ENCODE measurements at regions not wholly inside any gene's neighbourhood (a gene's known extent, or its start where the extent isn't known, plus 50 kb on each side); places are given as distances from the start of the nearest gene placed in this dataset.

GRCh38 chr3:40855871-40856270 is 331.1 kb downstream of the ZNF621 start:
- WGBS, 2 experiments (ENCODE audit: low coverage in 1 of 2, low lambda C conversion rate in 2 of 2, missing lambda C conversion rate in 2 of 2) = 35 to 42% methylated on average over 1 of the region's 1 CpG

GRCh38 chr3:40858364-40859115 is 333.8 kb downstream of the ZNF621 start:
- H3K4me3 ChIP-seq = no peak overlapping the region
- DNase-seq = no peak
- no peaks in the 10 kb centered on the region for H3K36me3 ChIP-seq (ENCODE audit: low read depth)
- no peak overlapping the region for H3K9ac ChIP-seq
- H3K27ac ChIP-seq = no peak overlapping the region
- H3K4me1 ChIP-seq (ENCODE audit: insufficient read depth) = no peaks in the 10 kb centered on the region
- no peak overlapping the region for H3K4me2 ChIP-seq (ENCODE audit: unreplicated experiment)
- no peaks in the 10 kb centered on the region for H3K27me3 ChIP-seq (replicated peaks; ENCODE audit: insufficient read depth)
- in situ Hi-C loops (cut with MboI) = no loop called here
- TF ChIP-seq EZH2phosphoT487 (IDR thresholded peaks at IDR 0.05; ENCODE audit: insufficient read depth, low read depth) = no peak
- no peak for TF ChIP-seq EZH2 (IDR thresholded peaks at IDR 0.05; ENCODE audit: insufficient read depth, poor library complexity, severe bottlenecking)
- no peaks in the 10 kb centered on the region for H3F3A ChIP-seq (ENCODE audit: insufficient read depth)
- no peak overlapping the region for H2AFZ ChIP-seq
- WGBS, 2 experiments (ENCODE audit: low coverage in 1 of 2, low lambda C conversion rate in 2 of 2, missing lambda C conversion rate in 2 of 2) = 55 to 58% methylated on average over 7 of the region's 7 CpGs
- H3K79me2 ChIP-seq (ENCODE audit: insufficient read depth) = no peaks in the 10 kb centered on the region
- H4K20me1 ChIP-seq (ENCODE audit: insufficient read depth) = no peaks in the 10 kb centered on the region
- no peaks in the 10 kb centered on the region for H3K9me3 ChIP-seq (ENCODE audit: low read depth)
- H3K9me2 ChIP-seq (ENCODE audit: insufficient read depth) = no peaks in the 10 kb centered on the region

More at GRCh38 chr3:40855871-40856270, 331.1 kb downstream of the ZNF621 start:
- in situ Hi-C loops (cut with MboI) = no loop called here
- Histone ChIP-seq H3K9ac (no peak overlapping the region), H3K4me3 (no peak overlapping the region), H3K4me1 (ENCODE audit: insufficient read depth) (no peaks in the 10 kb centered on the region), H3K9me2 (ENCODE audit: insufficient read depth) (no peaks in the 10 kb centered on the region), H3K27ac (no peak overlapping the region), H3K4me2 (ENCODE audit: unreplicated experiment) (no peak overlapping the region), H3K36me3 (ENCODE audit: low read depth) (no peaks in the 10 kb centered on the region), H3K79me2 (ENCODE audit: insufficient read depth) (no peaks in the 10 kb centered on the region), H3K9me3 (ENCODE audit: low read depth) (no peaks in the 10 kb centered on the region), H2AFZ (no peak overlapping the region), H4K20me1 (ENCODE audit: insufficient read depth) (no peaks in the 10 kb centered on the region), H3K27me3 (replicated peaks; ENCODE audit: insufficient read depth) (no peaks in the 10 kb centered on the region), H3F3A (ENCODE audit: insufficient read depth) (no peaks in the 10 kb centered on the region)
- no peak for DNase-seq
- TF ChIP-seq EZH2 (IDR thresholded peaks at IDR 0.05; ENCODE audit: insufficient read depth, poor library complexity, severe bottlenecking) (no peak), EZH2phosphoT487 (IDR thresholded peaks at IDR 0.05; ENCODE audit: insufficient read depth, low read depth) (no peak)

GRCh38 chr3:40862946-40863345 is 336.4 kb upstream of the CTNNB1 start:
- 47 to 54% methylated on average over 2 of the region's 2 CpGs for WGBS, 2 experiments (ENCODE audit: low coverage in 1 of 2, low lambda C conversion rate in 2 of 2, missing lambda C conversion rate in 2 of 2)
- Histone ChIP-seq H3K9me2 (ENCODE audit: insufficient read depth) (no peaks in the 10 kb centered on the region), H3K27me3 (replicated peaks; ENCODE audit: insufficient read depth) (no peaks in the 10 kb centered on the region), H3K27ac (no peak overlapping the region), H3K4me1 (ENCODE audit: insufficient read depth) (no peaks in the 10 kb centered on the region), H4K20me1 (ENCODE audit: insufficient read depth) (no peaks in the 10 kb centered on the region), H3K79me2 (ENCODE audit: insufficient read depth) (no peaks in the 10 kb centered on the region), H3K9ac (no peak overlapping the region), H3K36me3 (ENCODE audit: low read depth) (no peaks in the 10 kb centered on the region), H3K9me3 (ENCODE audit: low read depth) (no peaks in the 10 kb centered on the region), H3F3A (ENCODE audit: insufficient read depth) (no peaks in the 10 kb centered on the region), H3K4me3 (no peak overlapping the region), H3K4me2 (ENCODE audit: unreplicated experiment) (no peak overlapping the region), H2AFZ (no peak overlapping the region)
- TF ChIP-seq EZH2phosphoT487 (IDR thresholded peaks at IDR 0.05; ENCODE audit: insufficient read depth, low read depth) = no peak
- TF ChIP-seq EZH2 (IDR thresholded peaks at IDR 0.05; ENCODE audit: insufficient read depth, poor library complexity, severe bottlenecking) = no peak
- in situ Hi-C loops (cut with MboI) = no loop called here
- DNase-seq = no peak

- Histone ChIP-seq H3K9ac (no peak overlapping the region), H3K27me3 (replicated peaks; ENCODE audit: insufficient read depth) (no peaks in the 10 kb centered on the region), H3K4me2 (ENCODE audit: unreplicated experiment) (no peak overlapping the region), H3K9me3 (ENCODE audit: low read depth) (no peaks in the 10 kb centered on the region), H3F3A (ENCODE audit: insufficient read depth) (no peaks in the 10 kb centered on the region), H3K36me3 (ENCODE audit: low read depth) (no peaks in the 10 kb centered on the region), H2AFZ (no peak overlapping the region), H3K27ac (no peak overlapping the region), H3K4me3 (no peak overlapping the region), H4K20me1 (ENCODE audit: insufficient read depth) (no peaks in the 10 kb centered on the region), H3K79me2 (ENCODE audit: insufficient read depth) (no peaks in the 10 kb centered on the region), H3K4me1 (ENCODE audit: insufficient read depth) (no peaks in the 10 kb centered on the region), H3K9me2 (ENCODE audit: insufficient read depth) (no peaks in the 10 kb centered on the region)
- 68% methylated on average over 3 of the region's 3 CpGs for WGBS, 2 experiments (ENCODE audit: low coverage in 1 of 2, low lambda C conversion rate in 2 of 2, missing lambda C conversion rate in 2 of 2)
- DNase-seq = no peak
- TF ChIP-seq EZH2phosphoT487 (IDR thresholded peaks at IDR 0.05; ENCODE audit: insufficient read depth, low read depth) = no peak
- TF ChIP-seq EZH2 (IDR thresholded peaks at IDR 0.05; ENCODE audit: insufficient read depth, poor library complexity, severe bottlenecking) = no peak
- in situ Hi-C loops (cut with MboI) = no loop called here
These were observed 335.0 kb upstream of the CTNNB1 start for GRCh38 chr3:40864146-40864782.
